K562 (cell line): ENCODE measurements at regions not wholly inside any gene's neighbourhood (a gene's known extent, or its start where the extent isn't known, plus 50 kb on each side); places are given as distances from the start of the nearest gene placed in this dataset.
A peak's percentile ranks its signal among the peaks of the same experiment; 100 is the strongest.

Experiments used
- ATAC-seq: fragments of 200-7000 bp; cut with Tn5 transposase; 3 replicates; pipeline ENCODE4 v1.9.1; 2020; ENCODE audit warnings: moderate library complexity
- BruUV-seq: library from RNA; stranded (reverse); fragments of 400-500 nt; replicated peaks from 2 replicates; lab custom pipeline; 2021; lab: Mats Ljungman, UMichigan
- CTCF ChIA-PET: fragments of 300-600 bp; formaldehyde crosslinking; extraction: SDS; loops from one replicate; lab custom pipeline; 2021; ENCODE audit warnings: low intra/inter-chr PET ratio; lab: Yijun Ruan, JAX
- POLR2A ChIA-PET: fragments of 300-600, 350-650 bp; sonication (Branson Sonifier 250); formaldehyde crosslinking; extraction: SDS; loops from one replicate; lab custom pipeline; 2021; ENCODE audit warnings: antibody characterized with exemption, inconsistent platforms; lab: Yijun Ruan, JAX
- DNase-seq, 4 experiments: peaks; one replicate each; pipeline versions ENCODE4 v3.0.0 to v3.0.0-alpha.2; 2011 to 2018; ENCODE audit warnings: low spot score in 3 of 4, mixed read lengths in 3 of 4; ENCODE audit errors: extremely low read depth in 1 of 4
- FAIRE-seq: peaks from 2 replicates; lab custom pipeline; 2011; peaks lifted over from hg19 to GRCh38; lab: Jason Lieb, UNC
- H2AFZ ChIP-seq: 2 replicates; pipeline ENCODE4 v1.6.0; 2011; ENCODE audit warnings: low read depth, low read length, control low read depth, inconsistent platforms
- H3K27ac ChIP-seq: fragments of 200-600 bp; 3 replicates; pipeline ENCODE4 v1.8.0; 2011; ENCODE audit warnings: low read depth, mild to moderate bottlenecking, control low read depth, inconsistent platforms, low read length, moderate library complexity, mixed read lengths; ENCODE audit errors: extremely low read depth
- H3K27me3 ChIP-seq, 2 experiments: fragments of 300-600 bp in 1 of 2; 2 replicates in 1 of 2; 3 replicates in 1 of 2; pipeline versions ENCODE4 v1.6.0 to v1.8.0; 2011; ENCODE audit warnings: inconsistent platforms in 2 of 2, low read length in 2 of 2, mild to moderate bottlenecking in 1 of 2, mixed read lengths in 1 of 2, moderate library complexity in 1 of 2; ENCODE audit not compliant: control insufficient read depth in 2 of 2, insufficient read depth in 2 of 2
- H3K36me3 ChIP-seq: fragments of 300-600 bp; 3 replicates; pipeline ENCODE4 v1.8.0; 2011; ENCODE audit warnings: mild to moderate bottlenecking, low read length, inconsistent platforms; ENCODE audit not compliant: control insufficient read depth, insufficient read depth
- H3K4me1 ChIP-seq, 2 experiments: fragments of 200-600 bp in 1 of 2; replicated peaks in 1 of 2; 2 replicates in 1 of 2; 3 replicates in 1 of 2; pipeline versions ENCODE4 v1.5.1 to v1.8.0; 2011; ENCODE audit warnings: inconsistent platforms in 2 of 2, low read length in 2 of 2, mild to moderate bottlenecking in 1 of 2, mixed read lengths in 1 of 2, moderate library complexity in 1 of 2; ENCODE audit not compliant: control insufficient read depth in 2 of 2, insufficient read depth in 2 of 2
- H3K4me2 ChIP-seq: 2 replicates; pipeline ENCODE4 v1.6.1; 2011; ENCODE audit warnings: low read length, control low read depth, inconsistent platforms, mixed read lengths; ENCODE audit not compliant: insufficient read depth
- H3K4me3 ChIP-seq: fragments of 200-600 bp; sonication (generic), shearing (Covaris generic); 2 replicates; pipeline ENCODE4 v1.5.1; 2016; ENCODE audit warnings: control low read depth, inconsistent platforms
- H3K79me2 ChIP-seq: fragments of 200-600 bp; 3 replicates; pipeline ENCODE4 v1.8.0; 2011; ENCODE audit warnings: low read length, inconsistent platforms; ENCODE audit not compliant: control insufficient read depth, insufficient read depth
- H3K9ac ChIP-seq, 2 experiments: 2 replicates each; pipeline versions ENCODE4 v1.6.0 to v1.6.1; 2011; ENCODE audit warnings: low read depth in 2 of 2, low read length in 2 of 2, control low read depth in 1 of 2, inconsistent platforms in 1 of 2, mild to moderate bottlenecking in 1 of 2, mixed read lengths in 1 of 2; ENCODE audit not compliant: insufficient read depth in 1 of 2
- H3K9me1 ChIP-seq: one replicate; pipeline ENCODE4 v1.6.0; 2011; ENCODE audit warnings: inconsistent platforms, mild to moderate bottlenecking, low read length, moderate library complexity; ENCODE audit not compliant: control insufficient read depth, insufficient read depth
- H3K9me3 ChIP-seq: replicated peaks from 2 replicates; pipeline ENCODE4 v1.5.1; 2011; ENCODE audit warnings: low read depth, low read length, inconsistent platforms; ENCODE audit not compliant: control insufficient read depth, insufficient read depth
- H4K20me1 ChIP-seq: replicated peaks from 2 replicates; pipeline ENCODE4 v1.6.1; 2011; ENCODE audit warnings: low read length, inconsistent platforms, mixed read lengths; ENCODE audit not compliant: control insufficient read depth, insufficient read depth
- CREB3 ChIP-seq: fragments of 450-650 bp; conservative IDR thresholded peaks from 2 replicates; pipeline ENCODE4 v1.6.1; 2016; ENCODE audit warnings: missing genetic modification characterization, low read depth, mild to moderate bottlenecking, missing compliant biosample characterization, moderate library complexity
- MCM5 ChIP-seq: fragments of 450-650 bp; IDR thresholded peaks from 2 replicates; pipeline ENCODE4 v1.6.1; 2016; ENCODE audit warnings: low read depth
- ZKSCAN3 ChIP-seq: fragments of 250-450 bp; sonication (Bioruptor Pico); IDR thresholded peaks from 2 replicates; pipeline ENCODE4 v1.4.0; 2020
- ZNF165 ChIP-seq: fragments of 250-450 bp; sonication (Bioruptor Pico); IDR thresholded peaks from 2 replicates; pipeline ENCODE4 v1.4.0; 2020; ENCODE audit warnings: borderline replicate concordance
- ZNF699 ChIP-seq: fragments of 250-450 bp; sonication (Bioruptor Pico); IDR thresholded peaks from 2 replicates; pipeline ENCODE4 v1.8.0; 2021; ENCODE audit warnings: mild to moderate bottlenecking, moderate library complexity; ENCODE audit not compliant: insufficient replicate concordance
- WGBS: fragments of 100-300 bp; shearing (Covaris generic); methylation state at CpG from one replicate; pipeline ENCODE4 v1.1.6; 2016; ENCODE audit warnings: low coverage, mixed read lengths; ENCODE audit not compliant: insufficient coverage; ENCODE audit errors: missing lambda C conversion rate; 5-methylcytosine and 5-hydroxymethylcytosine counted together
- in situ Hi-C: fragments of 300-500 bp; cut with MboI; formaldehyde crosslinking; loops from 4 replicates; pipeline ENCODE4 v1.15.0; 2018; ENCODE audit warnings: inconsistent platforms, mixed read lengths
- intact Hi-C: fragments of 100-400 bp; cut with micrococcal nuclease; formaldehyde crosslinking; loops from 2 replicates; pipeline ENCODE4 v1.14.2; 2022
- TF ChIP-seq, protein P1 (sequence below), 2 experiments: fragments of 450-650 bp; IDR thresholded peaks; 2 replicates each; pipeline ENCODE4 v1.6.1; 2018; ENCODE audit warnings: mild to moderate bottlenecking in 2 of 2, low read depth in 1 of 2; ENCODE audit not compliant: partially characterized antibody in 2 of 2

- no peak overlapping the region for H3K27ac ChIP-seq
- no peaks in the 10 kb centered on the region for H3K9me1 ChIP-seq
- no peak overlapping the region for H3K9ac ChIP-seq
- H3K36me3 ChIP-seq, result no peaks in the 10 kb centered on the region
- no peak overlapping the region for H3K4me3 ChIP-seq
- BruUV-seq, result no TSS peak
- H3K9me3 ChIP-seq, result no peaks in the 10 kb centered on the region
- no peaks in the 10 kb centered on the region for H3K4me1 ChIP-seq
- H3K79me2 ChIP-seq, result no peaks in the 10 kb centered on the region
- ATAC-seq (no peak), FAIRE-seq (no peak), DNase-seq (no peak)
- no peak overlapping the region for H3K4me2 ChIP-seq
- POLR2A ChIA-PET, result no interaction called here
- TF ChIP-seq CREB3 (tag), result no peak
- no peak for TF ChIP-seq ZKSCAN3 (CRISPR knock-in tag)
- H2AFZ ChIP-seq, result no peak overlapping the region
- intact Hi-C loops, result no loop called here
- CTCF ChIA-PET, result no interaction called here
- no peaks in the 10 kb centered on the region for H4K20me1 ChIP-seq
- no peaks in the 10 kb centered on the region for H3K27me3 ChIP-seq
- in situ Hi-C loops, result no loop called here
- 0% methylated on average over 2 of the region's 2 CpGs for WGBS
Measured at GRCh38 chr5:66312266-66312665, 168.2 kb downstream of the SREK1 start.

DNA sequence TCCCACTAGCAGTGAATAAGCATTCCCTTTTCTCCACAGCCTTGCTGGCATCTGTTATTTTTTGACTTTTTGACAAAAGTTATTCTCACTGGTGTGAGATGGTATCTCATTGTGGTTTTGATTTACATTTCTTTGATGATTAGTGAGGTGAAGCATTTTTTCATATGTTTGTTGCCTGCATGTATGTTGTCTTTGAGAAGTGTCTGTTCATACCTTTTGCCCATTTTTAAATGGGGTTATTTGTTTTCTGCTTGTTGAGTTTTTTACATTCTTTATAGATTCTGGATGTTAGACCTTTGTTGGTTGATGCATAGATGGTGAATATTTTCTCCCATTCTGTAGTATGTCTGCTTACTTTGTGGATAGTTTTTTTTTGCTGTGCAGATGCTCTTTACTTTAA lies 171.7 kb downstream of the SREK1 start:
- FAIRE-seq (no peak), ATAC-seq (no peak)
- Histone ChIP-seq H3K27ac (no peak overlapping the region), H2AFZ (no peak overlapping the region), H3K27me3 (no peaks in the 10 kb centered on the region), H4K20me1 (no peaks in the 10 kb centered on the region), H3K9ac (no peak overlapping the region), H3K36me3 (no peaks in the 10 kb centered on the region), H3K4me3 (no peak overlapping the region), H3K79me2 (no peaks in the 10 kb centered on the region)
- intact Hi-C loops, result no loop called here
- ChIA-PET CTCF (no interaction called here), POLR2A (no interaction called here)
- no TSS peak for BruUV-seq
- no peak for TF ChIP-seq MCM5
- no peak for TF ChIP-seq ZNF165
- TF ChIP-seq, protein P1, sequence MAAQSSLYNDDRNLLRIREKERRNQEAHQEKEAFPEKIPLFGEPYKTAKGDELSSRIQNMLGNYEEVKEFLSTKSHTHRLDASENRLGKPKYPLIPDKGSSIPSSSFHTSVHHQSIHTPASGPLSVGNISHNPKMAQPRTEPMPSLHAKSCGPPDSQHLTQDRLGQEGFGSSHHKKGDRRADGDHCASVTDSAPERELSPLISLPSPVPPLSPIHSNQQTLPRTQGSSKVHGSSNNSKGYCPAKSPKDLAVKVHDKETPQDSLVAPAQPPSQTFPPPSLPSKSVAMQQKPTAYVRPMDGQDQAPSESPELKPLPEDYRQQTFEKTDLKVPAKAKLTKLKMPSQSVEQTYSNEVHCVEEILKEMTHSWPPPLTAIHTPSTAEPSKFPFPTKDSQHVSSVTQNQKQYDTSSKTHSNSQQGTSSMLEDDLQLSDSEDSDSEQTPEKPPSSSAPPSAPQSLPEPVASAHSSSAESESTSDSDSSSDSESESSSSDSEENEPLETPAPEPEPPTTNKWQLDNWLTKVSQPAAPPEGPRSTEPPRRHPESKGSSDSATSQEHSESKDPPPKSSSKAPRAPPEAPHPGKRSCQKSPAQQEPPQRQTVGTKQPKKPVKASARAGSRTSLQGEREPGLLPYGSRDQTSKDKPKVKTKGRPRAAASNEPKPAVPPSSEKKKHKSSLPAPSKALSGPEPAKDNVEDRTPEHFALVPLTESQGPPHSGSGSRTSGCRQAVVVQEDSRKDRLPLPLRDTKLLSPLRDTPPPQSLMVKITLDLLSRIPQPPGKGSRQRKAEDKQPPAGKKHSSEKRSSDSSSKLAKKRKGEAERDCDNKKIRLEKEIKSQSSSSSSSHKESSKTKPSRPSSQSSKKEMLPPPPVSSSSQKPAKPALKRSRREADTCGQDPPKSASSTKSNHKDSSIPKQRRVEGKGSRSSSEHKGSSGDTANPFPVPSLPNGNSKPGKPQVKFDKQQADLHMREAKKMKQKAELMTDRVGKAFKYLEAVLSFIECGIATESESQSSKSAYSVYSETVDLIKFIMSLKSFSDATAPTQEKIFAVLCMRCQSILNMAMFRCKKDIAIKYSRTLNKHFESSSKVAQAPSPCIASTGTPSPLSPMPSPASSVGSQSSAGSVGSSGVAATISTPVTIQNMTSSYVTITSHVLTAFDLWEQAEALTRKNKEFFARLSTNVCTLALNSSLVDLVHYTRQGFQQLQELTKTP (IDR thresholded peaks at IDR 0.05; ENCODE audit: low read depth in 1 of 2, partially characterized antibody in 2 of 2), result peak in 1 of 2 experiments; percentile 98
- no peak for TF ChIP-seq ZNF699 (CRISPR knock-in tag)
- TF ChIP-seq, all 486 proteins: peak for 1
- no peaks in the 10 kb centered on the region for H3K9me1 ChIP-seq
- no peak overlapping the region for H3K4me2 ChIP-seq
- in situ Hi-C loops, result no loop called here
- DNase-seq, result no peak
- no peaks in the 10 kb centered on the region for H3K4me1 ChIP-seq
- no peaks in the 10 kb centered on the region for H3K9me3 ChIP-seq
